Karpas-422 (cell line): ENCODE measurements at regions not wholly inside any gene's neighbourhood (a gene's known extent, or its start where the extent isn't known, plus 50 kb on each side); places are given as distances from the start of the nearest gene placed in this dataset.

ENCODE experiments used
- DNase-seq: peaks from one replicate; pipeline ENCODE4 v3.0.0-alpha.2; 2015
- H2AFZ ChIP-seq: fragments of 200-600 bp; sonication (generic); 2 replicates; pipeline ENCODE4 v1.6.1; 2014; ENCODE audit warnings: antibody characterized with exemption, low read length, mixed read lengths
- H3K27ac ChIP-seq: fragments of 200-600 bp; sonication (generic); 2 replicates; pipeline ENCODE4 v1.5.1; 2014; ENCODE audit warnings: mild to moderate bottlenecking, low read length, moderate library complexity
- H3K27me3 ChIP-seq: fragments of 200-600 bp; sonication (generic); 2 replicates; pipeline ENCODE4 v1.6.1; 2014; ENCODE audit warnings: low read length, mixed read lengths
- H3K36me3 ChIP-seq: fragments of 200-600 bp; sonication (generic); 2 replicates; pipeline ENCODE4 v1.6.1; 2014; ENCODE audit warnings: low read length, mixed read lengths; ENCODE audit not compliant: insufficient read depth
- H3K4me1 ChIP-seq: fragments of 200-600 bp; sonication (generic); 2 replicates; pipeline ENCODE4 v1.6.1; 2014; ENCODE audit warnings: mild to moderate bottlenecking, low read length, mixed read lengths
- H3K4me2 ChIP-seq: fragments of 200-600 bp; sonication (generic); 2 replicates; pipeline ENCODE4 v1.6.1; 2014; ENCODE audit warnings: low read length, low read depth, mild to moderate bottlenecking; ENCODE audit not compliant: poor library complexity, severe bottlenecking
- H3K4me3 ChIP-seq: fragments of 200-600 bp; sonication (generic); 2 replicates; pipeline ENCODE4 v1.5.1; 2014; ENCODE audit warnings: mild to moderate bottlenecking, antibody characterized with exemption, low read length, mixed read lengths
- H3K79me2 ChIP-seq: fragments of 200-600 bp; sonication (generic); 2 replicates; pipeline ENCODE4 v1.6.1; 2014; ENCODE audit warnings: mild to moderate bottlenecking, low read length, mixed read lengths
- H3K9ac ChIP-seq: fragments of 200-600 bp; sonication (generic); 2 replicates; pipeline ENCODE4 v1.6.0; 2014; ENCODE audit warnings: low read length
- H3K9me2 ChIP-seq: fragments of 200-600 bp; sonication (generic), shearing (Covaris generic); replicated peaks from 2 replicates; pipeline ENCODE4 v1.6.0; 2014; ENCODE audit warnings: mild to moderate bottlenecking, low read length, moderate library complexity; ENCODE audit not compliant: insufficient read depth
- H3K9me3 ChIP-seq: fragments of 300-700, 200-600 bp; sonication (generic); 2 replicates; pipeline ENCODE4 v1.6.1; 2014; ENCODE audit warnings: low read length, mixed read lengths
- H4K20me1 ChIP-seq: fragments of 200-600 bp; sonication (generic); 2 replicates; pipeline ENCODE4 v1.6.1; 2014; ENCODE audit warnings: mild to moderate bottlenecking, antibody characterized with exemption, low read length, low read depth; ENCODE audit not compliant: insufficient read depth

DNA sequence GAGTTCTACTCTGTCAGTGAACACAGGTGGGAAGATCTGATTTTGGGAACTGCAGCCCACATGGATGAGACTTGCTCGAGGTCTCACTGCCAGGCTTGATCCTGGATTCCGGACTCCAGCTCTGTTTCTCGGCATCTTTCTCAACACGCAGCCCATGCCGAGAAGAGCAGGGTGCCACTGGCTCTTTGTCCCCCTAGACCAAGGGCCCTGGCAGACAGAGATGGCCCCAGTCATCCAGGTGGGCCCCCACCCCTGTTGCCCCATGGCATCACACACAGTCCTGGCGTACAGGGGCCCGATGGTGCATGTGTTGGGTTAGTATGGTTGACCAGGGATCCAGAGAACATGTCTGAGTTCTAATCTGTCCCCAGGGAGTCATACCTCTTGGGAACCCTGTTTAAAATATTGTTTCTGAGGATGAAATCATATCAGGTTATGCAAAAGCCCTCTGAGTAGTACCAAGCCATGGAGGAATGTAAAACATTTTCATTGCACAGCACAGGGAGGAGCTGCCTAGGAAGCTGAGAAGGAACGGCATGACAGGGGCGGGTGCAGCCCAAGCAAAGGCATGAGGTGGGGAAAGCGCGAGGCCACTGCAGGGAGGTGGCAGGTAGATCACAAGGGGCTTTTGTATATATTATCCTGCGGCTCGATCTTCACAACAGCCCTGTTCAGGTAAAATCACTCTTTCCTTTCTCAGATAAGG lies 320.6 kb downstream of the UACA start:
- no peak overlapping the region for H3K4me3 ChIP-seq
- no peaks in the 10 kb centered on the region for H4K20me1 ChIP-seq
- no peaks in the 10 kb centered on the region for H3K79me2 ChIP-seq
- H3K27ac ChIP-seq = no peak overlapping the region
- H3K9ac ChIP-seq = no peak overlapping the region
- H3K27me3 ChIP-seq = no peaks in the 10 kb centered on the region
- H3K36me3 ChIP-seq = no peaks in the 10 kb centered on the region
- no peak overlapping the region for H2AFZ ChIP-seq
- no peaks in the 10 kb centered on the region for H3K9me2 ChIP-seq
- H3K4me2 ChIP-seq = no peak overlapping the region
- no peaks in the 10 kb centered on the region for H3K9me3 ChIP-seq
- DNase-seq = no peak
- peaks cover 7% of the 10 kb centered on the region for H3K4me1 ChIP-seq

DNA sequence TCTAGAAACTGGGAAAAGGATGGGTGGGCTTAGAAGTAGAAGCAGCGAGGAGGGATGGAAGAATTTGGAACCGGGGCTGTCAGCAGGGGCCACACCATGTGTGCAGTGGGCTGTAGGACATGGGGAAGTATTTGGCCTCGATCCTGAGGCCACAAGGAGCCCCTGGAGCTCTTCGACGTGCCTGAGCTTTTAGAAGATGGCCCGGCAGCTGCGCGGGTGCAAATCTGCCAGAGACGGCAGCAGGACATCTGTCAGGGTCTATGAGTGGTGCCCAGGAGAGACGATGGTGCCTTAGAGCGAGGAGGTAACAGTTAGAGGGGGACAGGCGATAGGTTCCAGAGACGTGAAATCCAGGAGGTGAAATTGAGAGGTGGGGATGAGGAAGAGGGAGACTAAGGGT lies 321.1 kb downstream of the UACA start:
- no peaks in the 10 kb centered on the region for H4K20me1 ChIP-seq
- H3K27me3 ChIP-seq = no peaks in the 10 kb centered on the region
- no peaks in the 10 kb centered on the region for H3K36me3 ChIP-seq
- no peak for DNase-seq
- no peak overlapping the region for H3K4me2 ChIP-seq
- H3K27ac ChIP-seq = no peak overlapping the region
- H3K9me2 ChIP-seq = no peaks in the 10 kb centered on the region
- H3K9ac ChIP-seq = no peak overlapping the region
- no peak overlapping the region for H3K4me3 ChIP-seq
- H3K79me2 ChIP-seq = no peaks in the 10 kb centered on the region
- H3K4me1 ChIP-seq = peaks cover 7% of the 10 kb centered on the region
- no peak overlapping the region for H2AFZ ChIP-seq
- H3K9me3 ChIP-seq = no peaks in the 10 kb centered on the region

DNA sequence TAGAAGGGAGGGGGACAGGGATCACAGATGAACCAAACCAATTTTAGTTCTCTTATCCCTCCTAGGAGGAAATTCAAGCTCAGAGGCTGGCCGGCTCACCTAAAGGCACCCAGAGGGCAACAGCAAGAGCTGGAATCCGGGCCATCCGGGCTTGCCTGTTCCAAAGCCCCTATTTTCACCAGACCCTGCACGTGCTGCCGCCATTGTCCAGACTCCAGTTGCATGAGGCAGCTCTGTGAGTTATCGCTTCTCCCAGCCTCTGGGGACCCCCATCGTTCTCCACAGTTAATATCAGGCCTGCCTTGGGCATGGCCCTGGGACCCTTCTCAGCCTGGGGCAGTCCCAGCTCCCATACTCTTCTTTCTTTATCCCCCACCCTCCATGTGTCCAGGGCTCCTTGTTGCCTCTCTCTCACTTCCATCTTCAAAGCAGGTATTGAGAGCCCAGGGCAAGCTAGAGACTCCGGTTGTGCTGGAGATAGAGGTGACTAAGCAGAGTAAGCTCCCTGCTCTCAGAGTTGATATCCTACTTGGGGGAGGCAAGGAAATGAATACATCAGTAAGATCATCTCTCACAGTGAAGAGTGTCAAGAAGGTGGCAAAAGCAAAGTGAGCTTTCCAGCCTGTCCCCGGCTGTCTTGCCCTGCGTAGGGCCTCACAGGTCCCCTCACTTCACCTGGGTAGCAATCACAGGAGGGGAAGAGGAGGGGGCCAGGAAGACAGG lies 322.8 kb downstream of the UACA start:
- no peaks in the 10 kb centered on the region for H3K9me2 ChIP-seq
- H3K79me2 ChIP-seq = no peaks in the 10 kb centered on the region
- no peak overlapping the region for H3K4me3 ChIP-seq
- H2AFZ ChIP-seq = no peak overlapping the region
- H3K4me1 ChIP-seq = peaks cover 18% of the 10 kb centered on the region
- H3K36me3 ChIP-seq = no peaks in the 10 kb centered on the region
- H3K27ac ChIP-seq = no peak overlapping the region
- DNase-seq = no peak
- no peak overlapping the region for H3K9ac ChIP-seq
- no peaks in the 10 kb centered on the region for H3K27me3 ChIP-seq
- no peaks in the 10 kb centered on the region for H4K20me1 ChIP-seq
- no peak overlapping the region for H3K4me2 ChIP-seq
- H3K9me3 ChIP-seq = no peaks in the 10 kb centered on the region

- Histone ChIP-seq H3K9ac (no peak overlapping the region), H3K4me2 (no peak overlapping the region), H2AFZ (no peak overlapping the region)
Observed at GRCh38 chr15:70439880-70440279, 323.5 kb downstream of the UACA start.

DNA sequence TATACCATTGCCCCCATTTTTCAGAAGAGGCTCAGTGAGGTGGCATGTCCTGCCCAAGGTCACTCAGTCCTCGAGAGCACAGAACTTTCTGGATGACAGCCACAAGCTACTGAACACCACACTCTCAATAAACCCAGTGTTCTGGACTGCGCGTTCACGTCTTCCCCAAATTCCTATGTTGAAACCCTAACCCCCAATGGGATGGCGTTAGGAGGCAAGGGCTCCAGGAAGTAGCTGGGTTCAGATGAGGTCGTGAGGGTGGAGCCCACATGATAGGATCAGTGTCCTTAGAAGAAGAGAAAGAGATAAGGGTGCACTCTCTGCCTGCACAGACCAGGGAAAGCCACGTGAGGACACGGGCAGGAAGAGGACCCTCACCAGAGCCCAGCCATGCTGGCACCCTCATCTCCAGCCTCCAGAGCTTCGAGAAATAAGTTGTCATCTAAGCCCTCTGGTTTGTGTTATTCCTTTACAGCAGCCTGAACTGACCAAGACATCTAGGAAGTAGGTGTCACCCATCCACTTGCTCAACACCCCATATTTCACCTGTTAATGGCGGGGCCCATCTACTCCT lies 324.0 kb downstream of the UACA start:
- no peak overlapping the region for H3K9ac ChIP-seq
- no peak for DNase-seq
- H4K20me1 ChIP-seq = no peaks in the 10 kb centered on the region
- no peak overlapping the region for H2AFZ ChIP-seq
- H3K36me3 ChIP-seq = no peaks in the 10 kb centered on the region
- H3K27ac ChIP-seq = no peak overlapping the region
- peaks cover 30% of the 10 kb centered on the region for H3K4me1 ChIP-seq
- no peaks in the 10 kb centered on the region for H3K79me2 ChIP-seq
- H3K27me3 ChIP-seq = no peaks in the 10 kb centered on the region
- H3K4me2 ChIP-seq = no peak overlapping the region
- H3K4me3 ChIP-seq = no peak overlapping the region
- no peaks in the 10 kb centered on the region for H3K9me3 ChIP-seq
- H3K9me2 ChIP-seq = no peaks in the 10 kb centered on the region

More at GRCh38 chr15:70439880-70440279, 323.5 kb downstream of the UACA start:
- H3K79me2 ChIP-seq = no peaks in the 10 kb centered on the region
- no peaks in the 10 kb centered on the region for H3K9me3 ChIP-seq
- no peak for DNase-seq
- H3K27me3 ChIP-seq = no peaks in the 10 kb centered on the region
- H3K9me2 ChIP-seq = no peaks in the 10 kb centered on the region
- no peak overlapping the region for H3K4me3 ChIP-seq
- peaks cover 25% of the 10 kb centered on the region for H3K4me1 ChIP-seq
- no peaks in the 10 kb centered on the region for H3K36me3 ChIP-seq
- H4K20me1 ChIP-seq = no peaks in the 10 kb centered on the region
- H3K27ac ChIP-seq = no peak overlapping the region

- Histone ChIP-seq H3K9me3 (no peaks in the 10 kb centered on the region), H3K9me2 (no peaks in the 10 kb centered on the region), H3K79me2 (no peaks in the 10 kb centered on the region), H2AFZ (no peak overlapping the region), H3K27me3 (no peaks in the 10 kb centered on the region), H3K27ac (no peak overlapping the region), H3K4me1 (peaks cover 33% of the 10 kb centered on the region), H3K4me2 (no peak overlapping the region), H3K9ac (no peak overlapping the region), H3K36me3 (no peaks in the 10 kb centered on the region), H4K20me1 (no peaks in the 10 kb centered on the region), H3K4me3 (no peak overlapping the region)
- DNase-seq = no peak
Observed at GRCh38 chr15:70438776-70439175, 324.6 kb downstream of the UACA start.

GRCh38 chr15:70437882-70438451 lies 325.4 kb downstream of the UACA start:
- Histone ChIP-seq H4K20me1 (no peaks in the 10 kb centered on the region), H3K79me2 (no peaks in the 10 kb centered on the region), H3K27me3 (no peaks in the 10 kb centered on the region), H3K36me3 (no peaks in the 10 kb centered on the region), H3K4me2 (no peak overlapping the region), H3K4me3 (no peak overlapping the region), H3K27ac (no peak overlapping the region), H2AFZ (no peak overlapping the region), H3K9ac (no peak overlapping the region), H3K9me3 (no peaks in the 10 kb centered on the region), H3K9me2 (no peaks in the 10 kb centered on the region), H3K4me1 (peaks cover 30% of the 10 kb centered on the region)
- no peak for DNase-seq

DNA sequence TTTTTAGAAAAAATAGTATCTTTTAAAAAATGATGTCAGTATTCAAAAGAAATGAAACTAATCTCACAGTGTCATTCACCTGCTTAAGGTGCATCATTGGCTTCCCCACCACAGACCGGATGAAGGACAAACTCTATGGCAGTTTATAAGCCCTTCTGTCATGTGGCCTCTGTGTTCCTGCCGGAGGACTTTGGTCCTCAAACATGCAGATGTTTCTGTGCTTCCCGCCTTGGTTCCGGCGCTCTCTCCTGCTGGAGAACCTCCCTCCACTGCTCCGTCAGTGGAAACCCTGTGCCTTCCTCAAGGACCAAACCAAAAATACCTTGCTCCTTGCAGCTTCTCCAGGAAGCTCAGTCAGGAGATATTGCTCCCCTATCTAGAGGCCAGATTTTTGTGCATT lies 326.3 kb downstream of the UACA start:
- Histone ChIP-seq H3K79me2 (no peaks in the 10 kb centered on the region), H3K4me2 (no peak overlapping the region)

More for the DNA sequence above, 326.3 kb downstream of the UACA start:
- Histone ChIP-seq H3K36me3 (no peaks in the 10 kb centered on the region), H3K27me3 (no peaks in the 10 kb centered on the region), H3K27ac (no peak overlapping the region), H3K9me2 (no peaks in the 10 kb centered on the region), H2AFZ (no peak overlapping the region), H4K20me1 (no peaks in the 10 kb centered on the region), H3K9ac (no peak overlapping the region), H3K9me3 (no peaks in the 10 kb centered on the region), H3K4me3 (no peak overlapping the region), H3K4me1 (peaks cover 25% of the 10 kb centered on the region)
- no peak for DNase-seq
